ENCODE measurements at regions not wholly inside any gene's neighbourhood (a gene's known extent, or its start where the extent isn't known, plus 50 kb on each side); places are given as distances from the start of the nearest gene placed in this dataset.

DNA sequence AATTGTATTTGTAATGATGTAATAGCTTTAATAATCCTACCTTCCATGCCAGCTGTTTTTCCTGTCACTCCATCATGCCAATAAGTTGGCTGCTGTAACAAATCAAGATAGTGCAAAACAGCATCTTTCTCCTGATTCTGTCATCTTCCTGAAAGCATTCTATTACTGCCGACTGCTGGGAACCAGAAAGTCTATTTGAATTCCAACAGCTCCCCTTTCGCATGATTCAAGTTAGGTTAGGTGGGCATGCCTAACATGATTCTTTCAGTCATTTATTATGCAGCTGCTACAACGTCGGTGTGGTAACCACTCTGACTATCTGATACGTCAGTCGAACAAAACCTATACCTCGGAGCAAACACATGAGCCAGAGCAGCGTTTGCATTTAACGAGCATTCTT lies 127.9 kb upstream of the DMD start:
- TF ChIP-seq, protein P1, sequence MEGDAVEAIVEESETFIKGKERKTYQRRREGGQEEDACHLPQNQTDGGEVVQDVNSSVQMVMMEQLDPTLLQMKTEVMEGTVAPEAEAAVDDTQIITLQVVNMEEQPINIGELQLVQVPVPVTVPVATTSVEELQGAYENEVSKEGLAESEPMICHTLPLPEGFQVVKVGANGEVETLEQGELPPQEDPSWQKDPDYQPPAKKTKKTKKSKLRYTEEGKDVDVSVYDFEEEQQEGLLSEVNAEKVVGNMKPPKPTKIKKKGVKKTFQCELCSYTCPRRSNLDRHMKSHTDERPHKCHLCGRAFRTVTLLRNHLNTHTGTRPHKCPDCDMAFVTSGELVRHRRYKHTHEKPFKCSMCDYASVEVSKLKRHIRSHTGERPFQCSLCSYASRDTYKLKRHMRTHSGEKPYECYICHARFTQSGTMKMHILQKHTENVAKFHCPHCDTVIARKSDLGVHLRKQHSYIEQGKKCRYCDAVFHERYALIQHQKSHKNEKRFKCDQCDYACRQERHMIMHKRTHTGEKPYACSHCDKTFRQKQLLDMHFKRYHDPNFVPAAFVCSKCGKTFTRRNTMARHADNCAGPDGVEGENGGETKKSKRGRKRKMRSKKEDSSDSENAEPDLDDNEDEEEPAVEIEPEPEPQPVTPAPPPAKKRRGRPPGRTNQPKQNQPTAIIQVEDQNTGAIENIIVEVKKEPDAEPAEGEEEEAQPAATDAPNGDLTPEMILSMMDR (IDR thresholded peaks at IDR 0.05), result no peak
- TF ChIP-seq EZH2phosphoT487 (IDR thresholded peaks at IDR 0.05) (no peak), EZH2 (IDR thresholded peaks at IDR 0.05) (no peak)
